ENCODE measurements at regions not wholly inside any gene's neighbourhood (a gene's known extent, or its start where the extent isn't known, plus 50 kb on each side); places are given as distances from the start of the nearest gene placed in this dataset.

DNA sequence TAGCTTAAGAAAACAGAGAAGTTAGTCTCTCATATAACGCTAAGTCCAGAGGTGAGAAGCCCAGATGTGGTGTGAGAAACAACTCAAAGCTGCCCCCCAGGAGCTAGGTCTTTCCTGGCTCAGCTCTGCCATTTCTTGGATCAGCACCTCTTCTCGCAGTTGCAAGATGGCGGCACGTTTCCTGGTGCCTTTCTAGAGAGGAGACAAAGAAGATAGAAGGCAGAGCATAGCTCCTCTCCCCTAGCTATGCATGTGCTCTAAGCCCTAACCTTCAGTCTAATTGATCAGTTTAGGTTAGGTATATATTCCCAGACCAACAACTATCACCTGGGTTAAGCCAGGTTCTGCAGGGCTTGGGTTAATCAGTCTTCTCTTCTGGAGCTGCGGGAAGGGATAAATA, 119.5 kb upstream of the RAB12 start:
- DNase-seq (ENCODE audit: low read depth, low spot score) (no peak), FAIRE-seq (no peak)
- no peak overlapping the region for H3K4me2 ChIP-seq (ENCODE audit: insufficient read depth, low read length)
- dilution Hi-C loops (cut with MboI; ENCODE audit: extremely low pct_ligation_motif_present, low sequenced_read_pairs): no loop called here
- H3K9ac ChIP-seq (replicated peaks; ENCODE audit: extremely low read depth, insufficient read depth, low read length): no peak overlapping the region
- ChIA-PET POLR2A (no interaction called here), CTCF (interaction anchor here (0.9 kb wide), 1 partner anchor 11 kb away, joined by 6 read pairs; no protein-coding TSS in a partner anchor)
- H3K9me1 ChIP-seq (replicated peaks; ENCODE audit: control insufficient read depth, extremely low read depth, insufficient read depth, low read length): no peaks in the 10 kb centered on the region
- H3K79me2 ChIP-seq (ENCODE audit: control insufficient read depth, insufficient read depth, low read length): no peaks in the 10 kb centered on the region
- intact Hi-C loops (cut with micrococcal nuclease): no loop called here
- no peak overlapping the region for H3K4me3 ChIP-seq (replicated peaks in 1 of 3; ENCODE audit: insufficient read depth in 1 of 3, low read depth in 1 of 3, low read length in 3 of 3)
- no peak overlapping the region for H3K27ac ChIP-seq (ENCODE audit: insufficient read depth, low read depth, low read length)
- no peaks in the 10 kb centered on the region for H3K4me1 ChIP-seq (ENCODE audit: control insufficient read depth, extremely low read depth, insufficient read depth, low read length)
- H3K27me3 ChIP-seq (ENCODE audit: control insufficient read depth in 2 of 2, insufficient read depth in 2 of 2, low read length in 2 of 2): no peaks in the 10 kb centered on the region
- no peaks in the 10 kb centered on the region for H3K36me3 ChIP-seq (ENCODE audit: control insufficient read depth in 2 of 2, extremely low read depth in 1 of 2, insufficient read depth in 2 of 2, low read length in 2 of 2)
- H3K9me3 ChIP-seq (replicated peaks; ENCODE audit: control insufficient read depth, insufficient read depth, low read length): no peaks in the 10 kb centered on the region
- no peak overlapping the region for H2AFZ ChIP-seq (ENCODE audit: low read depth, low read length)
- H4K20me1 ChIP-seq (replicated peaks; ENCODE audit: control insufficient read depth, extremely low read depth, insufficient read depth, low read length): no peaks in the 10 kb centered on the region
- TF ChIP-seq GATA2 (IDR thresholded peaks at IDR 0.05; ENCODE audit: insufficient read depth, insufficient read length, low read depth, low read length): no peak
- no peak for TF ChIP-seq POLR2AphosphoS5 (IDR thresholded peaks at IDR 0.05; ENCODE audit: insufficient read depth, low read depth, low read length)
- TF ChIP-seq, protein P1, sequence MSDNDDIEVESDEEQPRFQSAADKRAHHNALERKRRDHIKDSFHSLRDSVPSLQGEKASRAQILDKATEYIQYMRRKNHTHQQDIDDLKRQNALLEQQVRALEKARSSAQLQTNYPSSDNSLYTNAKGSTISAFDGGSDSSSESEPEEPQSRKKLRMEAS (IDR thresholded peaks at IDR 0.05; ENCODE audit: insufficient read depth, insufficient read length): no peak
- TF ChIP-seq FOS (IDR thresholded peaks at IDR 0.05; ENCODE audit: borderline replicate concordance, insufficient read depth, low read length): no peak
- no peak for TF ChIP-seq CTCF (IDR thresholded peaks at IDR 0.05; ENCODE audit: extremely low read depth in 1 of 2, insufficient read depth in 1 of 2, low read depth in 1 of 2, low read length in 2 of 2)
- TF ChIP-seq MYC (IDR thresholded peaks at IDR 0.05; ENCODE audit: low read depth, low read length): no peak
- no peak for TF ChIP-seq JUN (IDR thresholded peaks at IDR 0.05; ENCODE audit: borderline replicate concordance, insufficient read depth, insufficient read length, low read depth)
- no peak for TF ChIP-seq POLR2A (IDR thresholded peaks at IDR 0.05; ENCODE audit: low read depth, low read length)
- TF ChIP-seq EZH2 (IDR thresholded peaks at IDR 0.05; ENCODE audit: borderline replicate concordance, low read depth, low read length, severe bottlenecking): no peak
- BruUV-seq (replicated peaks): no TSS peak
